NCI-H146 treated with DMSO at 0.1 percent for 48 hours (cell line): ENCODE measurements at regions not wholly inside any gene's neighbourhood (a gene's known extent, or its start where the extent isn't known, plus 50 kb on each side); places are given as distances from the start of the nearest gene placed in this dataset.
"Not testable (repeated sequence)": the region's sequence is repeated elsewhere in the genome, so short reads cannot be mapped to it uniquely, and the experiment has no call there.

ENCODE experiments used
- DNase-seq: peaks from one replicate; lab custom pipeline; 2025; ENCODE audit not compliant: unreplicated experiment; lab: John Stamatoyannopoulos, UW

GRCh38 chr3:176357891-176358290 is 839.4 kb downstream of the TBL1XR1 start:
- no peak for DNase-seq

GRCh38 chr3:176354843-176355242 is 842.4 kb downstream of the TBL1XR1 start:
- no peak for DNase-seq

GRCh38 chr3:176352716-176353334 is 844.5 kb downstream of the TBL1XR1 start:
- DNase-seq, result no peak

GRCh38 chr3:176351408-176351807 is 845.9 kb downstream of the TBL1XR1 start:
- DNase-seq, result no peak

- DNase-seq, result no peak
These were observed 847.6 kb downstream of the TBL1XR1 start for GRCh38 chr3:176349706-176350105.

GRCh38 chr3:176347424-176348146 is 849.7 kb downstream of the TBL1XR1 start:
- no peak for DNase-seq

GRCh38 chr3:176341963-176342362 is 855.3 kb downstream of the TBL1XR1 start:
- no peak for DNase-seq

GRCh38 chr3:176328666-176329065 is 868.6 kb downstream of the TBL1XR1 start:
- DNase-seq, result no peak

- DNase-seq, result no peak
These were observed 869.1 kb downstream of the TBL1XR1 start for GRCh38 chr3:176328198-176328597.

GRCh38 chr3:176326894-176327490 is 870.3 kb downstream of the TBL1XR1 start:
- not testable (repeated sequence) for DNase-seq

- DNase-seq, result not testable (repeated sequence)
These were observed 875.8 kb downstream of the TBL1XR1 start for GRCh38 chr3:176321532-176321931.

GRCh38 chr3:176321099-176321498 is 876.2 kb downstream of the TBL1XR1 start:
- no peak for DNase-seq

- DNase-seq, result no peak
These were observed 883.9 kb downstream of the TBL1XR1 start for GRCh38 chr3:176313426-176313825.

- no peak for DNase-seq
These were observed 886.6 kb downstream of the TBL1XR1 start for GRCh38 chr3:176310641-176311040.

- DNase-seq, result no peak
These were observed 895.0 kb downstream of the TBL1XR1 start for GRCh38 chr3:176302271-176302670.

- no peak for DNase-seq
These were observed 901.1 kb downstream of the TBL1XR1 start for GRCh38 chr3:176296066-176296597.

GRCh38 chr3:176293276-176293675 is 904.0 kb downstream of the TBL1XR1 start:
- no peak for DNase-seq

GRCh38 chr3:176286476-176287085 is 910.7 kb downstream of the TBL1XR1 start:
- no peak for DNase-seq

- DNase-seq, result no peak
These were observed 921.7 kb downstream of the TBL1XR1 start for GRCh38 chr3:176275538-176275937.

- peak; percentile 85 for DNase-seq
These were observed 922.2 kb downstream of the TBL1XR1 start for GRCh38 chr3:176275113-176275512.

GRCh38 chr3:176274161-176274560 is 923.1 kb downstream of the TBL1XR1 start:
- peak; percentile 100 for DNase-seq

GRCh38 chr3:176262071-176262470 is 935.2 kb downstream of the TBL1XR1 start:
- DNase-seq, result no peak
